RWPE2 (cell line): ENCODE measurements at regions not wholly inside any gene's neighbourhood (a gene's known extent, or its start where the extent isn't known, plus 50 kb on each side); places are given as distances from the start of the nearest gene placed in this dataset.

Source experiments
- ATAC-seq: fragments of 200-7000 bp; cut with Tn5 transposase; 3 replicates; pipeline ENCODE4 v1.9.1; 2021; ENCODE audit warnings: low read depth
- DNase-seq: peaks from one replicate; pipeline ENCODE4 v3.0.0-alpha.2; 2020; ENCODE audit warnings: low spot score
- H3K27ac ChIP-seq: fragments of 450-650 bp; 2 replicates; pipeline ENCODE4 v1.5.1; 2017; ENCODE audit warnings: mild to moderate bottlenecking; ENCODE audit not compliant: poor library complexity, severe bottlenecking
- H3K27me3 ChIP-seq: fragments of 250-450 bp; sonication (Bioruptor Pico); 2 replicates; pipeline ENCODE4 v1.5.1; 2021; ENCODE audit warnings: mild to moderate bottlenecking, moderate library complexity; ENCODE audit not compliant: insufficient read depth, poor library complexity, severe bottlenecking
- H3K36me3 ChIP-seq: fragments of 250-450 bp; sonication (Bioruptor Pico); 2 replicates; pipeline ENCODE4 v1.5.1; 2020; ENCODE audit warnings: low read depth, mild to moderate bottlenecking, moderate library complexity
- H3K4me1 ChIP-seq: fragments of 250-450 bp; sonication (Bioruptor Pico); 2 replicates; pipeline ENCODE4 v1.5.1; 2021; ENCODE audit warnings: mild to moderate bottlenecking, moderate library complexity; ENCODE audit not compliant: insufficient read depth, poor library complexity, severe bottlenecking
- H3K4me3 ChIP-seq: fragments of 250-450 bp; sonication (Bioruptor Pico); 2 replicates; pipeline ENCODE4 v1.5.1; 2021; ENCODE audit warnings: mild to moderate bottlenecking, moderate library complexity; ENCODE audit not compliant: severe bottlenecking
- H3K9me3 ChIP-seq: fragments of 250-450 bp; sonication (Bioruptor Pico); 2 replicates; pipeline ENCODE4 v1.5.1; 2021; ENCODE audit warnings: mild to moderate bottlenecking, moderate library complexity; ENCODE audit not compliant: severe bottlenecking
- TF ChIP-seq, protein P1 (sequence below): fragments of 450-650 bp; IDR thresholded peaks from one replicate; pipeline ENCODE4 v1.5.1; 2017; ENCODE audit warnings: mild to moderate bottlenecking, moderate library complexity; ENCODE audit not compliant: poor library complexity, severe bottlenecking

DNA sequence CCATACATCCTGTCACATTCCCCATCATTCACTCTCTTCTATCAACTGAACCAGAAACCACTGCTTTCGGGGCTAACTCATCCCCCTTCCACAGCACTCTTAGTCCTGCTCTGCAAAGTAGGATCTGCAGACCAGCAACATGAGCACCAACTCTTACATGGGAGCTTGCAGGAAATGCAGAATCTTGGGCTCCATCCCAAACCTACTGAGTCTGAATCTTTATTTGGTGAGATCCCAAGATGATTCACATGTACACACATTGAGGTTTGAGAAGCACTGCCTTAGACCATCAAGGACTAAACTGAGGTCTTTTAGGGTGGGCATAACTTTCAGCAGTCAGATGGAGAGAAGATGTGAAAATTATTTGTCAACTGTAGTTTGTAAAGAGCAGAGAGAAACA lies 235.6 kb upstream of the EPHA4 start:
- Histone ChIP-seq H3K36me3 (no peaks in the 10 kb centered on the region), H3K4me1 (no peaks in the 10 kb centered on the region), H3K4me3 (no peak overlapping the region), H3K9me3 (no peaks in the 10 kb centered on the region), H3K27ac (no peak overlapping the region), H3K27me3 (no peaks in the 10 kb centered on the region)
- TF ChIP-seq, protein P1, sequence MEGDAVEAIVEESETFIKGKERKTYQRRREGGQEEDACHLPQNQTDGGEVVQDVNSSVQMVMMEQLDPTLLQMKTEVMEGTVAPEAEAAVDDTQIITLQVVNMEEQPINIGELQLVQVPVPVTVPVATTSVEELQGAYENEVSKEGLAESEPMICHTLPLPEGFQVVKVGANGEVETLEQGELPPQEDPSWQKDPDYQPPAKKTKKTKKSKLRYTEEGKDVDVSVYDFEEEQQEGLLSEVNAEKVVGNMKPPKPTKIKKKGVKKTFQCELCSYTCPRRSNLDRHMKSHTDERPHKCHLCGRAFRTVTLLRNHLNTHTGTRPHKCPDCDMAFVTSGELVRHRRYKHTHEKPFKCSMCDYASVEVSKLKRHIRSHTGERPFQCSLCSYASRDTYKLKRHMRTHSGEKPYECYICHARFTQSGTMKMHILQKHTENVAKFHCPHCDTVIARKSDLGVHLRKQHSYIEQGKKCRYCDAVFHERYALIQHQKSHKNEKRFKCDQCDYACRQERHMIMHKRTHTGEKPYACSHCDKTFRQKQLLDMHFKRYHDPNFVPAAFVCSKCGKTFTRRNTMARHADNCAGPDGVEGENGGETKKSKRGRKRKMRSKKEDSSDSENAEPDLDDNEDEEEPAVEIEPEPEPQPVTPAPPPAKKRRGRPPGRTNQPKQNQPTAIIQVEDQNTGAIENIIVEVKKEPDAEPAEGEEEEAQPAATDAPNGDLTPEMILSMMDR, result no peak
- no peak for ATAC-seq
- DNase-seq, result no peak

- Histone ChIP-seq H3K36me3 (no peaks in the 10 kb centered on the region), H3K27ac (no peak overlapping the region), H3K4me3 (no peak overlapping the region), H3K27me3 (no peaks in the 10 kb centered on the region), H3K9me3 (no peaks in the 10 kb centered on the region), H3K4me1 (no peaks in the 10 kb centered on the region)
- TF ChIP-seq, protein P1, result no peak
- DNase-seq, result no peak
- no peak for ATAC-seq
Measured at GRCh38 chr2:221802089-221802488, 230.0 kb upstream of the EPHA4 start.

- TF ChIP-seq, protein P1, result no peak
- Histone ChIP-seq H3K27me3 (peaks cover 15% of the 10 kb centered on the region), H3K36me3 (no peaks in the 10 kb centered on the region), H3K4me1 (no peaks in the 10 kb centered on the region), H3K27ac (no peak overlapping the region), H3K4me3 (no peak overlapping the region), H3K9me3 (no peaks in the 10 kb centered on the region)
- ATAC-seq (no peak), DNase-seq (no peak)
Measured at GRCh38 chr2:221792971-221793521, 220.9 kb upstream of the EPHA4 start.

GRCh38 chr2:221791844-221792243 lies 219.7 kb upstream of the EPHA4 start:
- Histone ChIP-seq H3K4me3 (no peak overlapping the region), H3K27me3 (peaks cover 15% of the 10 kb centered on the region), H3K4me1 (no peaks in the 10 kb centered on the region), H3K9me3 (no peaks in the 10 kb centered on the region), H3K27ac (no peak overlapping the region), H3K36me3 (no peaks in the 10 kb centered on the region)
- TF ChIP-seq, protein P1, result no peak
- DNase-seq (no peak), ATAC-seq (no peak)

DNA sequence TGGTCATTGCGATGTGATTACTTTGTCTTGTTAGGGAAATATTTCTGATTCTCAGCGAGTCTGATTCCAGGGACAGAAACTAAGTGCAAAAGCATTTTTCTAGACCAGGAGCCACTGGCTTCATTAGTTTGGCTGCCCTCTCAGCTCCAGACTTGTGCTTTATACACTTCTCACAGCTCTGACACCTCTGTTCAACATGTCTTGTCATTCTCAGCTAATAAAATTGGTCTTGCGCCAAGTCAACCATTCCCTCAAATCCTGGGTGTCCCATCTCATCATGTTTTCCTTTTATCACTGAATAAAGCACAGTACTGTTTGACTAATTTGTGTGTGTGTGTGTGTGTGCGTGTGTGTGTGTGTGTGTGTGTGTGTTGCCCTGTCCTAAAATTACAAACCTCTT lies 215.5 kb upstream of the EPHA4 start:
- no peak for DNase-seq
- Histone ChIP-seq H3K36me3 (no peaks in the 10 kb centered on the region), H3K27ac (no peak overlapping the region), H3K4me3 (no peak overlapping the region), H3K9me3 (no peaks in the 10 kb centered on the region), H3K4me1 (no peaks in the 10 kb centered on the region), H3K27me3 (peaks cover 2% of the 10 kb centered on the region)
- no peak for ATAC-seq
- TF ChIP-seq, protein P1, result no peak
